Stimulated activated memory B cell treated with anti-CD40 and anti-IgM and Interleukin-4, amounts not matched to agents 10 μg/mL and 1 μg/mL and 100 μg/mL, for 72 hours (primary cell): ENCODE measurements at regions not wholly inside any gene's neighbourhood (a gene's known extent, or its start where the extent isn't known, plus 50 kb on each side); places are given as distances from the start of the nearest gene placed in this dataset.

Source experiments
- ATAC-seq: fragments of 150-1000 bp; cut with Tn5 transposase; 2 replicates; pipeline ENCODE4 v1.10.0; 2021
- H3K27ac Mint-ChIP-seq: one replicate; pipeline ENCODE4 v1.8.0; 2022; ENCODE audit warnings: mild to moderate bottlenecking, mixed read lengths
- H3K27me3 Mint-ChIP-seq: one replicate; pipeline ENCODE4 v1.8.0; 2022; ENCODE audit warnings: mixed read lengths
- H3K36me3 Mint-ChIP-seq: one replicate; pipeline ENCODE4 v1.8.0; 2022; ENCODE audit warnings: mixed read lengths
- H3K4me1 Mint-ChIP-seq: one replicate; pipeline ENCODE4 v1.8.0; 2022; ENCODE audit warnings: mixed read lengths
- H3K4me3 Mint-ChIP-seq: one replicate; pipeline ENCODE4 v1.8.0; 2022; ENCODE audit warnings: mild to moderate bottlenecking, moderate library complexity, mixed read lengths
- H3K9me3 Mint-ChIP-seq: one replicate; pipeline ENCODE4 v1.8.0; 2022; ENCODE audit warnings: mixed read lengths

GRCh38 chr19:31709476-31709875 lies 360.2 kb upstream of the TSHZ3 start:
- ATAC-seq = no peak
- Mint-ChIP-seq H3K9me3 (peaks cover 5% of the 10 kb centered on the region), H3K4me3 (no peak overlapping the region), H3K36me3 (no peaks in the 10 kb centered on the region), H3K27me3 (no peaks in the 10 kb centered on the region), H3K4me1 (no peaks in the 10 kb centered on the region), H3K27ac (no peak overlapping the region)

DNA sequence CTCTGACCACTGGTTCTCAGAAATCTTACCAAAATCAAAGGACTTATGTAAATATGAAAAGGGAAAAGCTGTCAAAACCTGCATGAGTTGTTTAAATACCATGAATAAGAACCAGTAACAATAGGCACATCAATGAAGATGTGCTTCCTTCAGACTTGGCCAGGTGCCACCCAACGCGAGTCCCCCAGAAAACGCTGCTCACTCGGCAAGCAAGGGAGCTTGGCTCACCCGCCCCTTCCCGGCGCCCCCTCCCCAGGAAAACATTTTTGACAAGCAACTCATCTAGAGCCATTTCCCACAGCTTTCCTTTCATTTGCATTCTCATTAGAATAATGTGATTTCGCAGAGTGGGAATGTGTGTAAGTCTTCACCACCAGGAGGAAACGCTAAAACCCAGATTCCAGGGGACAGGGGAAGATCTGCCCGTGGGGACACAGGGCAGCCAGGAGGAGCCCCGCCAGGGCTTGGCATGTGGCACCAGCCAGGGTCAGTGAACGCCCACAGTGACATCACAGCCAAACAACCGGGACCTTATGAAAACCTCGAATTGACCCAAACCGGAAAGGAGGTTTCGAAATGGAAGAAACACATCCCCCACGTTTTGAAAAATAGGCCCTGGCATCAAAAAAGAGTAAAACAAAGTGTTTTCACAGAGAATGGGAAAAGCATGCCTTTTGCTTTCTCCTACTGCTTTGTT lies 366.2 kb upstream of the TSHZ3 start:
- ATAC-seq = no peak
- H3K36me3 Mint-ChIP-seq = no peaks in the 10 kb centered on the region
- no peaks in the 10 kb centered on the region for H3K4me1 Mint-ChIP-seq
- no peak overlapping the region for H3K27ac Mint-ChIP-seq
- no peak overlapping the region for H3K4me3 Mint-ChIP-seq
- H3K9me3 Mint-ChIP-seq = peaks cover 7% of the 10 kb centered on the region
- H3K27me3 Mint-ChIP-seq = no peaks in the 10 kb centered on the region

DNA sequence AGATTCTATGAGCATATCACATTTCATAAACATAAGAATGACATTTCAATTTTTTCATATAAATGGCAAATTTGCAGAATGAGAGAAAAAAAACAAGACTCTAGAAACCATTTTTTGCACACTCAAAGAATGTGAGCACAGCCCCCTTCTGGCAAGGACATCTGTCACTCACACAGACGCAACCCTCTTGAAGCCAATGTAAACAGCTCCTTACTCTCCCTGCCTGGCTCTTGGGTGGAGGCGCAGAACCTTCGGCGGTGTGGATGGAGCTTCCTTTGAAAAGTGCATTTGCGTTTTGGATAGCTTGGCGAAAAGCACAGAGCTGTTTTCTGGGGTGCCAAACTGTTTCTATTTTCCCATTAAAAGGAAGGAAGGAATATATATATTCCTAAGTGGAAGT lies 367.6 kb upstream of the TSHZ3 start:
- Mint-ChIP-seq H3K36me3 (no peaks in the 10 kb centered on the region), H3K4me3 (no peak overlapping the region), H3K27ac (no peak overlapping the region), H3K4me1 (no peaks in the 10 kb centered on the region), H3K9me3 (peaks cover 6% of the 10 kb centered on the region), H3K27me3 (no peaks in the 10 kb centered on the region)
- ATAC-seq = no peak

- Mint-ChIP-seq H3K27me3 (no peaks in the 10 kb centered on the region), H3K4me1 (no peaks in the 10 kb centered on the region)
Observed at GRCh38 chr19:31717269-31717923, 368.2 kb upstream of the TSHZ3 start.

GRCh38 chr19:31718032-31718431 lies 368.8 kb upstream of the TSHZ3 start:
- no peaks in the 10 kb centered on the region for H3K4me1 Mint-ChIP-seq
- H3K9me3 Mint-ChIP-seq = peaks cover 6% of the 10 kb centered on the region
- no peaks in the 10 kb centered on the region for H3K36me3 Mint-ChIP-seq
- no peak overlapping the region for H3K4me3 Mint-ChIP-seq
- H3K27ac Mint-ChIP-seq = no peak overlapping the region
- no peaks in the 10 kb centered on the region for H3K27me3 Mint-ChIP-seq
- ATAC-seq = no peak

More at GRCh38 chr19:31717269-31717923, 368.2 kb upstream of the TSHZ3 start:
- Mint-ChIP-seq H3K36me3 (no peaks in the 10 kb centered on the region), H3K9me3 (peaks cover 6% of the 10 kb centered on the region), H3K4me3 (no peak overlapping the region), H3K27ac (no peak overlapping the region)
- ATAC-seq = no peak

GRCh38 chr19:31718898-31719297 lies 369.7 kb upstream of the TSHZ3 start:
- Mint-ChIP-seq H3K9me3 (peaks cover 6% of the 10 kb centered on the region), H3K4me3 (no peak overlapping the region), H3K27me3 (no peaks in the 10 kb centered on the region), H3K4me1 (no peaks in the 10 kb centered on the region), H3K36me3 (no peaks in the 10 kb centered on the region), H3K27ac (no peak overlapping the region)
- no peak for ATAC-seq

DNA sequence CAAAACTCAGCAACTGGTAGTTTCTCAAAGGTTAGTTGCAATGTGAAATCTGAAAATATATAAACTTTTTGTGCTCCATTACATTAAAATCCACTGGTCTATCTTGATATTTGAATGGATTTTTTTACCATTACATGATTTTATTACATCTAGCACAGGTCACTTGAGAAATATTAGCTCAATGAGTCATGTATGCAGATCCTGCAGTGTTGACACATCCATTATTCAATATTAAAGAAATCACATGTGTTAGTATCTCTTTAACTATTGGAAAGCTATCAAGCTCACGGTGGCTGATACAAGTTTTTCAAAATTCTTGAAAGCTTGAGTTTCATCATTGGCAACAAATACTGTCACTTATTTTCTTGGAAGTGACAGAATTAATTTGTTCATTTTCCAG lies 373.9 kb upstream of the TSHZ3 start:
- Mint-ChIP-seq H3K4me1 (no peaks in the 10 kb centered on the region), H3K9me3 (peaks cover 2% of the 10 kb centered on the region), H3K27ac (no peak overlapping the region), H3K27me3 (no peaks in the 10 kb centered on the region), H3K36me3 (no peaks in the 10 kb centered on the region), H3K4me3 (no peak overlapping the region)
- no peak for ATAC-seq

- no peaks in the 10 kb centered on the region for H3K36me3 Mint-ChIP-seq
- H3K4me1 Mint-ChIP-seq = no peaks in the 10 kb centered on the region
- H3K4me3 Mint-ChIP-seq = no peak overlapping the region
- no peak overlapping the region for H3K27ac Mint-ChIP-seq
- H3K27me3 Mint-ChIP-seq = no peaks in the 10 kb centered on the region
- ATAC-seq = no peak
- peaks cover 8% of the 10 kb centered on the region for H3K9me3 Mint-ChIP-seq
Observed at GRCh38 chr19:31725051-31725450, 375.8 kb upstream of the TSHZ3 start.

- no peak overlapping the region for H3K27ac Mint-ChIP-seq
- H3K9me3 Mint-ChIP-seq = peaks cover 8% of the 10 kb centered on the region
- H3K4me3 Mint-ChIP-seq = no peak overlapping the region
- no peaks in the 10 kb centered on the region for H3K36me3 Mint-ChIP-seq
- H3K27me3 Mint-ChIP-seq = no peaks in the 10 kb centered on the region
- H3K4me1 Mint-ChIP-seq = no peaks in the 10 kb centered on the region
- ATAC-seq = no peak
Observed at GRCh38 chr19:31727536-31727935, 378.3 kb upstream of the TSHZ3 start.

GRCh38 chr19:31730270-31730669 lies 381.0 kb upstream of the TSHZ3 start:
- H3K36me3 Mint-ChIP-seq = no peaks in the 10 kb centered on the region
- H3K27ac Mint-ChIP-seq = no peak overlapping the region
- no peaks in the 10 kb centered on the region for H3K4me1 Mint-ChIP-seq
- H3K27me3 Mint-ChIP-seq = no peaks in the 10 kb centered on the region
- ATAC-seq = no peak
- peaks cover 17% of the 10 kb centered on the region for H3K9me3 Mint-ChIP-seq
- H3K4me3 Mint-ChIP-seq = no peak overlapping the region

DNA sequence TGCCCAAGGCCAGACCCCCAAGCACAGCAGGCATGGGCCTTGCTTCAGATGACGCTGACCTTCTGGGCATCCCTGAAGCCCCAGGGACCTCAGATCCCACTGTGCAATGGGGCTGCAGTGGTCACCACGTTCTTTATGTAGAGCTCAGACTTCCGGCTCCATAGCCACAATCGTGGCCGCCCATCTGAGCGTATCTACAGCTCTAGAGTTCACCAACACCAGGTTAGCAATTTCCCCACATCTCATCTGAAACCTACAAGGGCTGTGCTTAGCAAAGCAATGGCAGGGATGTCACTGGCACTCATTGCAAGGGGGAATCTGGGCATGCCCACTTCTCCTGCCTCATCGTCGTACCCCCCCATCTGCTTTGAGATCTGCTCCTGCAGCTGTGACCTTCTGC lies 384.4 kb upstream of the TSHZ3 start:
- Mint-ChIP-seq H3K27ac (no peak overlapping the region), H3K4me1 (no peaks in the 10 kb centered on the region), H3K27me3 (no peaks in the 10 kb centered on the region), H3K9me3 (peaks cover 16% of the 10 kb centered on the region), H3K4me3 (no peak overlapping the region), H3K36me3 (no peaks in the 10 kb centered on the region)
- no peak for ATAC-seq

DNA sequence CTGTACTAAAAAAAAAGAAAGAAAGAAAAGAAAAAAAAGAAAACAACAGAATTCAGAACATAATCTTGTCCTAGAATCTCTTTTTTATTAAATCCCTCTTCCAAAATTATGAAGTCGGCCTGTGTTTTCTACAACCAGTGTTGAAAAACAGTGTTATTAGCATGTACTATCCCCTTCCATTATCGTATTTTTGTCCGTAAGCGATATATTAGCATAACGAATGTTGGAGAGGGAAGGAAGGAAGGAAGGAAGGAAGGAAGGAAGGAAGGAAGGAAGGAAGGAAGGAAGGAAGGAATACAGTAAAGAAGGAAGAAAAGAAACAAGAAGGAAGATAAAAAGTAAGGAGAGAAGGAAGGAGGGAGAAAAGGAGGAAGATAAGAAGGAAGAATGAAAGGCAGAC lies 393.0 kb upstream of the TSHZ3 start:
- H3K4me1 Mint-ChIP-seq = no peaks in the 10 kb centered on the region
- no peaks in the 10 kb centered on the region for H3K27me3 Mint-ChIP-seq
- H3K4me3 Mint-ChIP-seq = no peak overlapping the region
- ATAC-seq = no peak
- no peaks in the 10 kb centered on the region for H3K36me3 Mint-ChIP-seq
- no peak overlapping the region for H3K27ac Mint-ChIP-seq
- peaks cover 14% of the 10 kb centered on the region for H3K9me3 Mint-ChIP-seq

DNA sequence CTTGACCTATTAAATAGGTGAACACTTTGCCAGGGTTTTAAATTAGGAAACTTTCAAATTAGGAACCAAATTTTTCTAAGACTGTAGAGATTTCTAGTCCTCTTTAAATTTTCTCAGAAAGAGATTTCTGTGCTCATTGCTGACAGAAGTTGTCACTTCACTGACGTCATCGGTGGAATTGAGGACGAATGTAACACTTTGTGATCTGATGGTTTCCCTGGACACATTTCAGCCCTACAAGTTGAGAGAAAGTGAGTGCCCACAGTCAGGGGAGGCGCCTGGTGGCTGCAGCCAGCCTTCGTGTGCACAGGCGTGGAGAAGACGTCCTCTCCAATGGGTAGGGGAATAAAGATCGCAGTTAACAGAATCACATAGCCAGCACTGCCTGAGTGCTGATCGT lies 396.5 kb upstream of the TSHZ3 start:
- no peak overlapping the region for H3K4me3 Mint-ChIP-seq
- H3K9me3 Mint-ChIP-seq = peaks cover 10% of the 10 kb centered on the region
- no peaks in the 10 kb centered on the region for H3K4me1 Mint-ChIP-seq
- no peaks in the 10 kb centered on the region for H3K36me3 Mint-ChIP-seq
- no peak overlapping the region for H3K27ac Mint-ChIP-seq
- no peak for ATAC-seq
- no peaks in the 10 kb centered on the region for H3K27me3 Mint-ChIP-seq

DNA sequence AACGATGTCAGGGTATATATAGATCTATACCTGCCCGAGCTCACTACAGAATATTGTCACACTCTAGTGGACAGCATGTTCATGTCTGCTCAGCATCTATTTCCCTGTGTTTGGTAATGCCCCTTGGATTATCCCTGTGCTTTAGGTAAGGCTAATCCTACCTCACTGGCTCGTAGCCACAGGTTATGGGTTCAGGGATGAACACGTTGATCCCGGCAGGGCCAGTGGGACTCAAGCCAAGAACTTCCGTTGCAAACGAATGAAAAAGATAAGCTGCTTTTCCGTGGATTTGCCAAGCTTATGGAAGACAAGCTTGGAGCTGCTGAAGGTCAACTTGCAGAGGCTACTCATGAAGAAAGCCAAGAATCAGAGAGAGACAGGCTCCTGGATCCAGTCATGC lies 400.0 kb upstream of the TSHZ3 start:
- Mint-ChIP-seq H3K36me3 (no peaks in the 10 kb centered on the region), H3K4me1 (no peaks in the 10 kb centered on the region), H3K9me3 (peaks cover 9% of the 10 kb centered on the region), H3K4me3 (no peak overlapping the region), H3K27me3 (no peaks in the 10 kb centered on the region), H3K27ac (no peak overlapping the region)
- no peak for ATAC-seq

DNA sequence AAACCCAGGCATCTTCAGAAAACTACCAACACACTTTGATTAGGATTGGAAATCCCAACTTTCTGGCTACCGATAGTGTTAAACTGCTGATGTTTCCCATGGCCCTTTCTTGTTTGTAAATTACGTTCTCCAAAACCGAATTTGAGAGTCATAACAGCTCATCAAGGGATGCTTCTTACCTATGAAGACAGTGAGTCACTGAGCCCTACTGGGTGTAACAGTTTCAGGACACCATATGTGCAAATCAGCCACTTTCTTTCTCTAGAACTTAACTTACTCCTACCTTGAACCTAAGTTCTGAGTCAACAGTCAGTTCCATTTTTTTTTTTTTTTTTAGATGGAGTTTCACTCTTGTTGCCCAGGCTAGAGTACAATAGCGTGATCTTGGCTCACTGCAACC lies 410.1 kb upstream of the TSHZ3 start:
- no peak for ATAC-seq
- H3K27me3 Mint-ChIP-seq = no peaks in the 10 kb centered on the region
- no peak overlapping the region for H3K27ac Mint-ChIP-seq
- H3K36me3 Mint-ChIP-seq = no peaks in the 10 kb centered on the region
- H3K4me3 Mint-ChIP-seq = no peak overlapping the region
- H3K9me3 Mint-ChIP-seq = peaks cover 14% of the 10 kb centered on the region
- no peaks in the 10 kb centered on the region for H3K4me1 Mint-ChIP-seq

- no peak for ATAC-seq
- H3K4me3 Mint-ChIP-seq = no peak overlapping the region
- H3K9me3 Mint-ChIP-seq = peaks cover 15% of the 10 kb centered on the region
- no peaks in the 10 kb centered on the region for H3K4me1 Mint-ChIP-seq
- H3K36me3 Mint-ChIP-seq = no peaks in the 10 kb centered on the region
- no peaks in the 10 kb centered on the region for H3K27me3 Mint-ChIP-seq
- no peak overlapping the region for H3K27ac Mint-ChIP-seq
Observed at GRCh38 chr19:31761281-31761913, 412.2 kb upstream of the TSHZ3 start.
